ENCODE measurements at regions not wholly inside any gene's neighbourhood (a gene's known extent, or its start where the extent isn't known, plus 50 kb on each side); places are given as distances from the start of the nearest gene placed in this dataset.

DNA sequence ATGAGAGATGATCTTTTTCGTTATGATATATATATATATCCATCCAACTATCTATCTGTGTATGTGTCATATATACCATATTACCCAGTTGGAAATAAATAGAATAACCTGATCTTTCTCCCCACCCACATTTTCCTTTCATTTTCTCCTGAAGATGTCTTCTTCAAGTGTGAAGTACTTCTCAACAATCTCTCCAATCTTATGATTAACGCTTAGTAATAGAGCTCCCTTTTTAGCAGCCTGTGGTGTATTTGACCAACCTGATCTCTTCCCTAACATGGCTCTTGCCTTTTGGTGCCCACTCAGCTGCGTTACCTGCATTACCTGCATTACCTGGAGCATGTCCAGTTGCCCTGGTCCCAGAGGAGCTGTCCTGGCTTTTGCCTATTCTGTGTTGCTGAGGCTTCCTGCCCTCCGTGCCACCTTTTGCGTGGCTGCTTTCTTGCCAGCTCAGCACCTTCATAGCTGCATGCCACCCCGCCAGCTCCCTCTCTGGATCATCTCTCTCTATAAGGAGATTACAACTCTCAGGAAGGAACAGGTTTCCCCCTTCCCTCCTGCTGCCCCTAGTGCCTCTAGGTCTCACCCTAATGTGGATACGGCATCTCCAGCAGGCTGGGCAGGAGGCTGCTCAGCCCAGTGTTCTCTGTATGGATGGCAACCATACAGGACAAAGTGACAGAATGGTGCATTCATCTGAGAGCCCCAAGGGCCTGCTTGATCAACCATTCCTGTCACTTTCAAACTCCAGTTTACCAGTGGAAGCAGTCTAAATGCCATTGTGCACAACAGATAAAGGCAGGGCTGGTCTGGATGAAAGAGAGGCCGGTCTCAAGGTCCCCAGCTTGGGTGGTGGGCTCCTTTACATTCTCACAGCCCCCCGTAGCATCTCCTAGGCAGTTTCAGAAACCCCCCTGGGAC lies 126.7 kb downstream of the GADD45G start (continued):
- TF ChIP-seq STAT1 (IDR thresholded peaks at IDR 0.05; ENCODE audit: unreplicated experiment) (no peak), POLR2AphosphoS5 (IDR thresholded peaks at IDR 0.05; ENCODE audit: low read depth) (no peak), ZNF331 (CRISPR knock-in tag; IDR thresholded peaks at IDR 0.05; ENCODE audit: low read depth) (no peak), CREB1 (CRISPR knock-in tag; IDR thresholded peaks at IDR 0.05; ENCODE audit: low read depth) (no peak), EZH2 (IDR thresholded peaks at IDR 0.05; ENCODE audit: low read depth, unreplicated experiment) (no peak)
- TF ChIP-seq, protein P1, sequence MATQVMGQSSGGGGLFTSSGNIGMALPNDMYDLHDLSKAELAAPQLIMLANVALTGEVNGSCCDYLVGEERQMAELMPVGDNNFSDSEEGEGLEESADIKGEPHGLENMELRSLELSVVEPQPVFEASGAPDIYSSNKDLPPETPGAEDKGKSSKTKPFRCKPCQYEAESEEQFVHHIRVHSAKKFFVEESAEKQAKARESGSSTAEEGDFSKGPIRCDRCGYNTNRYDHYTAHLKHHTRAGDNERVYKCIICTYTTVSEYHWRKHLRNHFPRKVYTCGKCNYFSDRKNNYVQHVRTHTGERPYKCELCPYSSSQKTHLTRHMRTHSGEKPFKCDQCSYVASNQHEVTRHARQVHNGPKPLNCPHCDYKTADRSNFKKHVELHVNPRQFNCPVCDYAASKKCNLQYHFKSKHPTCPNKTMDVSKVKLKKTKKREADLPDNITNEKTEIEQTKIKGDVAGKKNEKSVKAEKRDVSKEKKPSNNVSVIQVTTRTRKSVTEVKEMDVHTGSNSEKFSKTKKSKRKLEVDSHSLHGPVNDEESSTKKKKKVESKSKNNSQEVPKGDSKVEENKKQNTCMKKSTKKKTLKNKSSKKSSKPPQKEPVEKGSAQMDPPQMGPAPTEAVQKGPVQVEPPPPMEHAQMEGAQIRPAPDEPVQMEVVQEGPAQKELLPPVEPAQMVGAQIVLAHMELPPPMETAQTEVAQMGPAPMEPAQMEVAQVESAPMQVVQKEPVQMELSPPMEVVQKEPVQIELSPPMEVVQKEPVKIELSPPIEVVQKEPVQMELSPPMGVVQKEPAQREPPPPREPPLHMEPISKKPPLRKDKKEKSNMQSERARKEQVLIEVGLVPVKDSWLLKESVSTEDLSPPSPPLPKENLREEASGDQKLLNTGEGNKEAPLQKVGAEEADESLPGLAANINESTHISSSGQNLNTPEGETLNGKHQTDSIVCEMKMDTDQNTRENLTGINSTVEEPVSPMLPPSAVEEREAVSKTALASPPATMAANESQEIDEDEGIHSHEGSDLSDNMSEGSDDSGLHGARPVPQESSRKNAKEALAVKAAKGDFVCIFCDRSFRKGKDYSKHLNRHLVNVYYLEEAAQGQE (IDR thresholded peaks at IDR 0.05; ENCODE audit: unreplicated experiment) = no peak

DNA sequence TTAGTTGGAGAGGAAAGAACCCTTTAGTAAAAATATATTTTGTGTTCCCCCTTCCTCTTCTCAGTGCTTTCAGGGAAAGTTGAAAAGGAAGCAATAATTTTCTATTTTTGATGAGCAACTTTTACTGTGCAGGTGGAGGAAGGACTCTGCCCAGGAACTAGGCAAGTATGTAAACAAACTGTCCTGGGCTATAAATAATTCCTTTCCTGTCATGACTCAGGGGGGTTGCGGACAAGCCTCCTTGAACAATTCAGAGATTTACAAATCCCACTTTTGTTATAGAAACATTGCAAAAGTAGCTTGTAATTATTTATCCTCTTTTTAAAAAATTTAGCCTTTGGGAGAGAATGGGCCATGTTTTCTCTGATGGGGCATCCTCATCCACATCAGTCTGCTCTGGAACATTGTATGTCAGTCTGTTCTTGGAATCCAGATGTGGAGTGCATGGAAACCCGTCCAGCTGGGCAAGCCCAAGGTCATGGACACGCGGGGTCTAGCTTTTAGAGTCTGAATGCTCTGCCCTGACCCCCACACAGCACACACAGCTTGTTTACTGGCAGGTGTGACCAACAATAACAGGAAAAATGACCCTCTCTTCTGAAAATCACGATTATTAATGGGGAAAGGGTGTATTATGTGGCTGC lies 127.6 kb downstream of the GADD45G start:
- no peak overlapping the region for H3K4me2 ChIP-seq
- H3K4me3 Mint-ChIP-seq = no peak overlapping the region
- H3K27ac Mint-ChIP-seq = no peak overlapping the region
- no peaks in the 10 kb centered on the region for H3K9me3 Mint-ChIP-seq
- H3K4me3 ChIP-seq = no peak overlapping the region
- peaks cover 3% of the 10 kb centered on the region; the same call in 1 of the 3 replicates for H3K4me1 Mint-ChIP-seq
- no peaks in the 10 kb centered on the region for H4K20me1 ChIP-seq (replicated peaks; ENCODE audit: insufficient read depth)
- DNase-seq (ENCODE audit: low spot score) = no peak
- no peak for ATAC-seq
- no peaks in the 10 kb centered on the region for H3K9me2 ChIP-seq (ENCODE audit: insufficient read depth)
- H3K36me3 Mint-ChIP-seq (ENCODE audit: low read depth) = no peaks in the 10 kb centered on the region
- H3F3A ChIP-seq (replicated peaks; ENCODE audit: low read depth) = no peaks in the 10 kb centered on the region
- no peak overlapping the region for H2AFZ ChIP-seq
- H3K79me2 ChIP-seq (replicated peaks; ENCODE audit: insufficient read depth) = no peaks in the 10 kb centered on the region
- no peaks in the 10 kb centered on the region for H3K27me3 ChIP-seq (ENCODE audit: insufficient read depth)
- H3K36me3 ChIP-seq (ENCODE audit: insufficient read depth) = no peaks in the 10 kb centered on the region
- no peaks in the 10 kb centered on the region for H3K4me1 ChIP-seq (ENCODE audit: insufficient read depth)
- no peak overlapping the region for H3K27ac ChIP-seq (ENCODE audit: low read depth)
- H3K27me3 Mint-ChIP-seq (ENCODE audit: insufficient read depth, low read depth, poor library complexity) = no peaks in the 10 kb centered on the region
- TF ChIP-seq STAT1 (IDR thresholded peaks at IDR 0.05; ENCODE audit: unreplicated experiment) (no peak), ZNF114 (CRISPR knock-in tag; IDR thresholded peaks at IDR 0.05) (no peak), NANOG (IDR thresholded peaks at IDR 0.05; ENCODE audit: borderline replicate concordance) (no peak), EZH2phosphoT487 (IDR thresholded peaks at IDR 0.05; ENCODE audit: unreplicated experiment) (no peak), CREB1 (CRISPR knock-in tag; IDR thresholded peaks at IDR 0.05; ENCODE audit: low read depth) (no peak)
- TF ChIP-seq, protein P2, sequence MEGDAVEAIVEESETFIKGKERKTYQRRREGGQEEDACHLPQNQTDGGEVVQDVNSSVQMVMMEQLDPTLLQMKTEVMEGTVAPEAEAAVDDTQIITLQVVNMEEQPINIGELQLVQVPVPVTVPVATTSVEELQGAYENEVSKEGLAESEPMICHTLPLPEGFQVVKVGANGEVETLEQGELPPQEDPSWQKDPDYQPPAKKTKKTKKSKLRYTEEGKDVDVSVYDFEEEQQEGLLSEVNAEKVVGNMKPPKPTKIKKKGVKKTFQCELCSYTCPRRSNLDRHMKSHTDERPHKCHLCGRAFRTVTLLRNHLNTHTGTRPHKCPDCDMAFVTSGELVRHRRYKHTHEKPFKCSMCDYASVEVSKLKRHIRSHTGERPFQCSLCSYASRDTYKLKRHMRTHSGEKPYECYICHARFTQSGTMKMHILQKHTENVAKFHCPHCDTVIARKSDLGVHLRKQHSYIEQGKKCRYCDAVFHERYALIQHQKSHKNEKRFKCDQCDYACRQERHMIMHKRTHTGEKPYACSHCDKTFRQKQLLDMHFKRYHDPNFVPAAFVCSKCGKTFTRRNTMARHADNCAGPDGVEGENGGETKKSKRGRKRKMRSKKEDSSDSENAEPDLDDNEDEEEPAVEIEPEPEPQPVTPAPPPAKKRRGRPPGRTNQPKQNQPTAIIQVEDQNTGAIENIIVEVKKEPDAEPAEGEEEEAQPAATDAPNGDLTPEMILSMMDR (conservative IDR thresholded peaks at IDR 0.05; ENCODE audit: low read depth in 2 of 2) = no peak
- TF ChIP-seq, protein P3, sequence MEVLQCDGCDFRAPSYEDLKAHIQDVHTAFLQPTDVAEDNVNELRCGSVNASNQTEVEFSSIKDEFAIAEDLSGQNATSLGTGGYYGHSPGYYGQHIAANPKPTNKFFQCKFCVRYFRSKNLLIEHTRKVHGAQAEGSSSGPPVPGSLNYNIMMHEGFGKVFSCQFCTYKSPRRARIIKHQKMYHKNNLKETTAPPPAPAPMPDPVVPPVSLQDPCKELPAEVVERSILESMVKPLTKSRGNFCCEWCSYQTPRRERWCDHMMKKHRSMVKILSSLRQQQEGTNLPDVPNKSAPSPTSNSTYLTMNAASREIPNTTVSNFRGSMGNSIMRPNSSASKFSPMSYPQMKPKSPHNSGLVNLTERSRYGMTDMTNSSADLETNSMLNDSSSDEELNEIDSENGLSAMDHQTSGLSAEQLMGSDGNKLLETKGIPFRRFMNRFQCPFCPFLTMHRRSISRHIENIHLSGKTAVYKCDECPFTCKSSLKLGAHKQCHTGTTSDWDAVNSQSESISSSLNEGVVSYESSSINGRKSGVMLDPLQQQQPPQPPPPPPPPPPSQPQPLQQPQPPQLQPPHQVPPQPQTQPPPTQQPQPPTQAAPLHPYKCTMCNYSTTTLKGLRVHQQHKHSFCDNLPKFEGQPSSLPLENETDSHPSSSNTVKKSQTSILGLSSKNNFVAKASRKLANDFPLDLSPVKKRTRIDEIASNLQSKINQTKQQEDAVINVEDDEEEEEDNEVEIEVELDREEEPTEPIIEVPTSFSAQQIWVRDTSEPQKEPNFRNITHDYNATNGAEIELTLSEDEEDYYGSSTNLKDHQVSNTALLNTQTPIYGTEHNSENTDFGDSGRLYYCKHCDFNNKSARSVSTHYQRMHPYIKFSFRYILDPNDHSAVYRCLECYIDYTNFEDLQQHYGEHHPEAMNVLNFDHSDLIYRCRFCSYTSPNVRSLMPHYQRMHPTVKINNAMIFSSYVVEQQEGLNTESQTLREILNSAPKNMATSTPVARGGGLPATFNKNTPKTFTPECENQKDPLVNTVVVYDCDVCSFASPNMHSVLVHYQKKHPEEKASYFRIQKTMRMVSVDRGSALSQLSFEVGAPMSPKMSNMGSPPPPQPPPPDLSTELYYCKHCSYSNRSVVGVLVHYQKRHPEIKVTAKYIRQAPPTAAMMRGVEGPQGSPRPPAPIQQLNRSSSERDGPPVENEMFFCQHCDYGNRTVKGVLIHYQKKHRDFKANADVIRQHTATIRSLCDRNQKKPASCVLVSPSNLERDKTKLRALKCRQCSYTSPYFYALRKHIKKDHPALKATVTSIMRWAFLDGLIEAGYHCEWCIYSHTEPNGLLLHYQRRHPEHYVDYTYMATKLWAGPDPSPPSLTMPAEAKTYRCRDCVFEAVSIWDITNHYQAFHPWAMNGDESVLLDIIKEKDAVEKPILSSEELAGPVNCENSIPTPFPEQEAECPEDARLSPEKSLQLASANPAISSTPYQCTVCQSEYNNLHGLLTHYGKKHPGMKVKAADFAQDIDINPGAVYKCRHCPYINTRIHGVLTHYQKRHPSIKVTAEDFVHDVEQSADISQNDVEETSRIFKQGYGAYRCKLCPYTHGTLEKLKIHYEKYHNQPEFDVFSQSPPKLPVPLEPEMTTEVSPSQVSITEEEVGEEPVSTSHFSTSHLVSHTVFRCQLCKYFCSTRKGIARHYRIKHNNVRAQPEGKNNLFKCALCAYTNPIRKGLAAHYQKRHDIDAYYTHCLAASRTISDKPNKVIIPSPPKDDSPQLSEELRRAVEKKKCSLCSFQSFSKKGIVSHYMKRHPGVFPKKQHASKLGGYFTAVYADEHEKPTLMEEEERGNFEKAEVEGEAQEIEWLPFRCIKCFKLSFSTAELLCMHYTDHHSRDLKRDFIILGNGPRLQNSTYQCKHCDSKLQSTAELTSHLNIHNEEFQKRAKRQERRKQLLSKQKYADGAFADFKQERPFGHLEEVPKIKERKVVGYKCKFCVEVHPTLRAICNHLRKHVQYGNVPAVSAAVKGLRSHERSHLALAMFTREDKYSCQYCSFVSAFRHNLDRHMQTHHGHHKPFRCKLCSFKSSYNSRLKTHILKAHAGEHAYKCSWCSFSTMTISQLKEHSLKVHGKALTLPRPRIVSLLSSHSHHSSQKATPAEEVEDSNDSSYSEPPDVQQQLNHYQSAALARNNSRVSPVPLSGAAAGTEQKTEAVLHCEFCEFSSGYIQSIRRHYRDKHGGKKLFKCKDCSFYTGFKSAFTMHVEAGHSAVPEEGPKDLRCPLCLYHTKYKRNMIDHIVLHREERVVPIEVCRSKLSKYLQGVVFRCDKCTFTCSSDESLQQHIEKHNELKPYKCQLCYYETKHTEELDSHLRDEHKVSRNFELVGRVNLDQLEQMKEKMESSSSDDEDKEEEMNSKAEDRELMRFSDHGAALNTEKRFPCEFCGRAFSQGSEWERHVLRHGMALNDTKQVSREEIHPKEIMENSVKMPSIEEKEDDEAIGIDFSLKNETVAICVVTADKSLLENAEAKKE (CRISPR knock-in tag; IDR thresholded peaks at IDR 0.05) = no peak

Data from GM23338 (cell line).